Keratinocyte (primary cell): ENCODE measurements at regions not wholly inside any gene's neighbourhood (a gene's known extent, or its start where the extent isn't known, plus 50 kb on each side); places are given as distances from the start of the nearest gene placed in this dataset.

Experiments
- CTCF ChIP-seq, 3 experiments: IDR thresholded peaks in 1 of 3; conservative IDR thresholded peaks in 1 of 3; optimal IDR thresholded peaks in 1 of 3; 2 replicates in 2 of 3; 3 replicates in 1 of 3; pipeline versions ENCODE3 to v1.5.1; 2011; ENCODE audit warnings: low read length in 3 of 3, mild to moderate bottlenecking in 3 of 3, moderate library complexity in 2 of 3, control low read depth in 1 of 3, inconsistent platforms in 1 of 3; ENCODE audit not compliant: insufficient read depth in 2 of 3; ENCODE audit errors: extremely low read depth in 1 of 3
- EZH2 ChIP-seq: IDR thresholded peaks from one replicate; pipeline ENCODE4 v1.6.1; 2012; ENCODE audit warnings: inconsistent platforms, mild to moderate bottlenecking, low read length, moderate library complexity

- TF ChIP-seq CTCF (optimal IDR thresholded peaks at IDR 0.05 in 1 of 3, IDR thresholded peaks at IDR 0.05 in 1 of 3, conservative IDR thresholded peaks at IDR 0.05 in 1 of 3; ENCODE audit: extremely low read depth in 1 of 3, insufficient read depth in 2 of 3, low read length in 3 of 3) (no peak), EZH2 (no peak)
Observed at GRCh38 chr10:80856186-80856585, 318.5 kb downstream of the SH2D4B start.
